Inferior parietal cortex (tissue), 1 donor: ENCODE measurements at regions not wholly inside any gene's neighbourhood (a gene's known extent, or its start where the extent isn't known, plus 50 kb on each side); places are given as distances from the start of the nearest gene placed in this dataset.

Source experiments
- DNase-seq: peaks from one replicate; pipeline ENCODE4 v3.0.0-alpha.2; 2016; ENCODE audit errors: extremely low spot score

- DNase-seq, result no peak
These were observed 1625.6 kb upstream of the ACO1 start for GRCh38 chr9:30758726-30759446.

DNA sequence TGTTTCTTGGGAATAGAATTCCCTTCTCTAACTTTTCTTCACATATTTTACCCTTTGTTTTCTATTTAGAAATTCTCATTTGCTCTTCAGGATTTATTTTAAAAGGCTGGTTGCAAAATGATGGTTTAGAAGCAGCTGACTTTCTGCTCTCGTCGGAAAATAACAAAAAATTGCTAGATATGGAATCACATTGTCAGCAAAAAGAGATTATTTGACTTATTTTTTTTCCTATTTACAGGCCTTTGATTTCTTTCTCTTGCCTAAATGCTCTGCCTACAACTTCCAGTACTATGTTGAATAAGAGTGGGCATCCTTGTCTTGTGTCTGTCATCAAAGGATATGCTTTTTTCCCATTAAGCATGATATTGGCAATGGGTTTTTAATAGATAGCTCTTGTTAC lies 1619.1 kb upstream of the ACO1 start:
- DNase-seq, result no peak

DNA sequence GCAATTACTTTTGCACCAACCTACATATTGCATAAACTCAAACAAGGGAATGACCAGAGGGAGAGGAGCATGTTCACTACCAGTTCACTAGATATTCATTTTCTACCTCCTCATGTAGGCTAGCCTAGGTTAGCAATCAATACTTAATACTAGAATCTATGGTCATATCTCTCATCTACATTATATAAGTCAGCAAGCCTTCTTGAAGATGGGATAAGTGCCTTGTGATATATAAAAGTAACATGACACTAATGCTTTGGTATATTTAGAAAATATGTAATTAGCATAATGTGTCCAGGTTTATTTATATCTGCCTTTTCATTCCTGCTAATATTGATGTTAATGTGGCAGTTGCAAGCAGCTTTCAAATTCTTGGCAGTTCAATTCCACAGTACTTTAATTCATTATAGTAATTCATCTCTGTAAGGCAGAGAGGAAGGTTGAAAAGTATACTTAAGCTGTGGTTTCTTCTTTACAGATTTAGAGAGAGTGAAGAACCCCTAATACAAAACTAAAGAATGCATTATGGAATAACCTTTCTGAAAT lies 1613.2 kb upstream of the ACO1 start:
- no peak for DNase-seq

- DNase-seq, result no peak
These were observed 1612.7 kb upstream of the ACO1 start for GRCh38 chr9:30771760-30772159.

GRCh38 chr9:30773427-30773826 lies 1611.0 kb upstream of the ACO1 start:
- DNase-seq, result no peak

DNA sequence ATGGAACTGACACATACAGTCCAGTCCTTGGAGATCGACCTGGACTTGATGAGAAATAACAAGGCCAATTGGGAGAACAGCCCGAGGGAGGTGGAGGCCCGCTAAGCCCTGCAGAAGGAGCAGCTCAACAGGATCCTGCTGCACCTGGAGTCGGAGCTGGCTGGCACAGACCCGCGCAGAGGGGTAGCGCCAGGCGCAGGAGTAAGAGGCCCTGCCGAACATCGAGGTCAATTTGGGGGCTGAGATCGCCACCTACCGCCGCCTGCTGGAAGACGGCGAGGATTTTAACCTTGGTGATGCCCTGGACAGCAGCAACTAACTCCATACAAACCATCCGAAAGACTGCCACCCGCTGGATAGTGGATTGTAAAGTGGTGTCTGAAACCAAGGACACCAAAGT lies 1610.1 kb upstream of the ACO1 start:
- no peak for DNase-seq

- no peak for DNase-seq
These were observed 1609.2 kb upstream of the ACO1 start for GRCh38 chr9:30775236-30775635.

- DNase-seq, result no peak
These were observed 1587.7 kb upstream of the ACO1 start for GRCh38 chr9:30796764-30797163.

GRCh38 chr9:30799527-30800101 lies 1584.8 kb upstream of the ACO1 start:
- DNase-seq, result no peak

DNA sequence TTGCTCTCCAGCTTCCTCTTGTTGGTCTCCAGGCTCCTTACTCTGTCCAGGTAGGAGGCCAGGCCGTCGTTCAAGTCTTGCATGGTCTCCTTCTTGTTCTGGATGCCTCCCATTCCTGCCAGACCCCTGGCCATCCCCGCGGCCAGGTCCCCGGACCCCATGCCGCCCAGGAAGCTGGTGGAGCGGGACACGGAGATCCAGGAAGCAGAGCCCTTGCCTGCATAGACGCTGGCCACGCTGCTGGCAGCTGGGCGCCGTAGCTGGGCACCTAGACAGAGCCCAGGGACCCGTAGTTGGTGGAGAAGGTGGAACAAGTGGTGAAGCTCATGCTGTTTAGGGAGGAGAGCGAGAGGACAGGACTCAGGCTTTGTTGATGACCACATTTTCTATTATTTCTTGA lies 1584.0 kb upstream of the ACO1 start:
- DNase-seq, result no peak

DNA sequence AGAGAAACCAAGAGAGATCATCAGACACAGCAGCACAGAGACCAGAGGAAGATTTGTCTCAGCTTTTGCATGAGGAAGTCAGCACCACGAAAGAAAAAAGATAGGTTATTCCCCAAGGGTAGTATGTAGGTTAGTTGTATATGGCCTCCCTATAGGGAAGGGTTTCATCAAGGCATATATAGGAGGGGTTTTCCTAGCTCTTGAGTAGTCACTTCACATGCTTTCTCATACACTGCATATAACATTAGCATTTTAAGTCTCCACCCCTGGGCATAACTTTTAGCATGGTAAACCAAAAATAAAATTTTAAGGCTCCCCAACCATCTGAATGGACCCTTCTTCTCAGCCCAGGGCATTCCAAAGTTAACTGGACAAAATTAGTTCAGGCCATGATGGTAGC lies 1571.6 kb upstream of the ACO1 start:
- DNase-seq, result no peak

GRCh38 chr9:30815585-30815984 lies 1568.9 kb upstream of the ACO1 start:
- DNase-seq, result peak; percentile 4

DNA sequence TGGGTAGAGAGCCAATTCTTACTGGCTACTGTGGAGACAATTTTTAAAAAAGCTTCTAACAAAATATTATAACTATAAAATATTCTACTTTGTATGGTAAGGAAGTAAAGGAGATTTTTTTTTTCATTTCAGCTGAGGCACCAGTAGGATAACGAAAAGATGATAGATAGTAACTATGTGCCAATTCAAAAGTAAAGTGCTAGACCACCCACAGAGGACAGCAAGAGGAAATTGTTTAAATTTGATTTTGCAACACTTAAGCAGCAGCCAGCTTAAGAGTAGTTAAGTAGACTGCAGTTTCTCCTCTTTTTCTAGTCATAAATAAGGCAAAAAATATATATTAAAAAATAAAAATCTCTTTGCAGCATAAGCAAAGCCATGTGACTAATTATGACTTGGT lies 1539.3 kb upstream of the ACO1 start:
- no peak for DNase-seq

- DNase-seq, result no peak
These were observed 1537.8 kb upstream of the ACO1 start for GRCh38 chr9:30846651-30847050.

DNA sequence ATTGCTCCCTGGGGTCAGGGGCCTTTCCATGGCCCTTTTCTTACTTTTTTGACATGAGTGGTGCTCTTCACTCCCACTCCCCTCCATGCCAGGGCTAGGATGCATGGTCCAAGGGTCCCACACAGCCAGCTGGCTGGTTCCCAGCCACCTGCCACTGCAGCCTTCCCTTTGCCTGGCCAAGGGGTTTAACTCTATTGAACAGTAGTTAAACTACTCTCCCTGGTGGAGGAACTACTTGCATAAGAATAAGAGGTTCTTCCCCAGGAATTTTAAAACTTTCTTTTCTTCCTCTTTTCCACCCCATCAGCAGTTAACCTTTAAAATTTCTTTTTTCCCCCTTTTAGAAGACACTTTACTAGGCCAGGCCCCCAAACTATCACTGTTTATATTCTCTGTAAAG lies 1532.8 kb upstream of the ACO1 start:
- DNase-seq, result no peak

DNA sequence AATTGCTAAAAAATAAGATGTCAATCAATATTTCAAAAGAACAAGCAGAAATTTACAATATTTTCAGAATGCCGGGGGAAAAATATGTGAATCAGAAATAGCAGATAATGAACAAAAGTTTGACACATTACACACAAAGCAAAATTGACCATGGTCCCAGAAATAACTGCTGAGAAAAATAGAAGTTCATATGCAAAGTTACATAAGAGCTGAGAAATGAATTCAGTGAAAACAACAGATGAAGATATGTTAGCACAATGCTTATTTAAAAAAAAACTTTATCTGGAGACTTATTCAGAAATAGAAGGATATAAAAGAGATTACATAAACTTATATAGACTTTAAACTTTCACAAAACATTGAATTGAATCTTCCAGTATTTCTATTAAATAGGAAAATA lies 1483.7 kb upstream of the ACO1 start:
- peak; percentile 49 for DNase-seq

DNA sequence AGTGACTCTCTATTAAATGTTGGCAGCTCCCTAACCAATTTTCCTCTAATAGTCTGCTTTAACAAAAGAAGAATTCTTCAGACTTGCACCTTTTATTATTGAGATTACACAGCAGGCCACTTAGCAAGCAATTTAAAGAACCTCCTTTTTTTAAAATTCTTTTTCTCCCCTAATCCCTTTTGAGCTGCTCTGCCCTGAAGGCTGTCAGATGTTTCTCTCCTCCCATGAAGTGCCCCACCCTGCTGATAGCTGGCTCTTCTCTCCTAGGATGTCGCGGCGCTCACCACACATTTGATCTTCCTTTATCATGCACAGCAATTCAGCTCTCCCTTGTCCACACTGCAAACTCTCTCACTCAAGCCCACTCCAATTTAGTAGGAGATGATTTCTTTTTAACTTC lies 1471.1 kb upstream of the ACO1 start:
- no peak for DNase-seq

DNA sequence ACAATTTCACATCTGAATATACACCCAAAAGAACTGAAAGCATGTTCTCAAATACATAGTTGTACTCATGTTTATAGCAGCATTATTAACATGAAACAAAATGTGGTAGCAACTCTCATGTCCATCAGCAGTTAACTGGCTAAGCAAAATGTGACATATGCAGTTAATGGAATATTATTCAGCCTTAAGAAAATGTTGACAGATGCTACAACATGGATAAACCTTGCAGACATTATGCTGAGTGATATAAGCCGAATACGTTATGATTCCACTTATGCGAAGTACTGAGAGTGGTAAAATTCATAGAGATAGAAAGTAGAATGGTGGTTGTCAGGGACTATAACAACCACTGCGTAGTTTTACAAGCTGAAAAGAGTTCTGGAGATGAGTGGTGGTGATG lies 1469.0 kb upstream of the ACO1 start:
- no peak for DNase-seq

GRCh38 chr9:30925126-30925525 lies 1459.3 kb upstream of the ACO1 start:
- no peak for DNase-seq

- DNase-seq, result no peak
These were observed 1458.8 kb upstream of the ACO1 start for GRCh38 chr9:30925635-30926034.

DNA sequence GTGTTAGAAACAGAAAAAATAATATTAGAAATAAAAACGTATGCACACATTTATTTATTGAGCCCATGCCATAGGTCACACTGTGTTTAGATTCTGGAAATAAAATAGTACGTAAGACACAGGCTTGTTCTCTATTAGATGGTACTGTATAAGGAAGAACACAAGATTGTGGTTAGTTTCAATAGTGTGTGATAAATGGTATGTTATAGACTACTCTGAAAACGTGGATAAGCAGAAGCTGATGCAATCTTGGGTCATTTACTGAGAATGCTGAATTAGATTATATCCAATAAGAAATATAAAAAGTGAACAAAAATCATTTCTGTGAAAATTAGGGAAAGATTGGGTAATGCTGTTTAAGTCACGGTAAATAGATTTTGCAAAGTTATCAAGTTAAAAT lies 1456.4 kb upstream of the ACO1 start:
- no peak for DNase-seq

DNA sequence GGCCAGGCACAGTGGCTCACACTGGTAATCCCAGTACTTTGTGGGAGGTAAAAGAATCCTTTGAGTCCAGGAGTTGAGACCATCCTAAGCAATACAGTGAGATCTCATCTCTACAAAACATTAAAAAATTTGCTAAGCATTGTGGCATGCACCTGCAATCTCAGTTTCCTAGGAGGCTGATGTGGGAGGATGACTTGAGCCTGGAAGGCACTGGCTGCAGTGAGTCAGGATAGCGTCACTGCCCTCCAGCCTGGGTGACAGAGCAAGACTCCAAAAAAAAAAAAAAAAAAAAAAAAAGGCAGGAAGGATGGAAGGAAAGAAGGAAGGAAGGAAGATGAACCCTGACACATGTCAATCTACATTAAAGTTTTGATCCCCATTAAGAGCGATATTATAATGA lies 1452.2 kb upstream of the ACO1 start:
- no peak for DNase-seq

DNA sequence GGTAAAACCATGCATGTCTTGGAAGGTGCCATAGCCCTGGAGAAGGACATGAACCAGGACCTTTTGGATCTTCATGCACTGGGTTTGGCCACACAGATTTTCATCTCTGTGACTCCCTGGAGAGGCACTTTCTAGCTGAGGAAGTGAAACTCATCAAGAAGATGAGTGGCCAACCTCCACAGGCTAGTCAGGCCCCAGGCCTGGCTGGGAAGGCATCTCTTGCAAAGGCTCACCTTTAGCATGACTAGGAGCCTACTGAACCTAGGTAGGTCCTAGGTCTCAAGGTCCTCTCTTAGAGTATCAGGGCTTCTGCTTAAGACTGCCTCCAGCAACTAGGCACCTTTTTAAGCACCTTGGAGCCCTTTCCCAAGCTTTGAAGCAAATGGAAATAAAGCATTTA lies 1448.7 kb upstream of the ACO1 start:
- DNase-seq, result no peak

DNA sequence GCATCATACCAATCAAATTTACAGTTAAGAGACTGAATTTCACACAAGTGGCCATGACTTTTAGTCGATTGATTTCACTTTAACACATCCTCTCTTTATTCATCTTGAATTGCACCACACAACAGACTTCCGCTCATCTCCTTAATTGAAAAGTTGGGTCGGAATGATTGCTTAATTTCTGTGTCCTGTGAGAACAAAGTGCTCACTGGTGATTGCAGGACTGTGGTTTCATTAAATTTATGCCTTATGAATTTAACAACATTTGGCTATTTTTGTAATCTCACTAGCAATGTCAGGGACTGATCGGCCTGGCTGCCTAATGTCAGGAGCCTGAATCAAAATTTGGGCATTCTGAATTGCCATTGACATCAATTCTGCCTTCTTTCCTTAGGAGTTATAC lies 1447.3 kb upstream of the ACO1 start:
- DNase-seq, result no peak
